Transverse colon (tissue), 3 donors: ENCODE measurements at regions not wholly inside any gene's neighbourhood (a gene's known extent, or its start where the extent isn't known, plus 50 kb on each side); places are given as distances from the start of the nearest gene placed in this dataset.

Experiments
- POLR2A ChIP-seq: fragments of 450-650 bp; IDR thresholded peaks from one replicate; pipeline ENCODE4 v1.6.1; 2016; ENCODE audit warnings: antibody characterized with exemption, mild to moderate bottlenecking, moderate library complexity
- TF ChIP-seq, protein P1 (sequence below), 5 experiments: fragments of 200-600 bp in 3 of 5; fragments of 450-650 bp in 2 of 5; sonication (generic) in 3 of 5; IDR thresholded peaks; 1 replicate in 2 of 5; 2 replicates in 3 of 5; pipeline ENCODE4 v1.5.1; 2016 to 2017; ENCODE audit warnings: antibody characterized with exemption in 5 of 5, inconsistent platforms in 3 of 5, mild to moderate bottlenecking in 2 of 5, moderate library complexity in 1 of 5

DNA sequence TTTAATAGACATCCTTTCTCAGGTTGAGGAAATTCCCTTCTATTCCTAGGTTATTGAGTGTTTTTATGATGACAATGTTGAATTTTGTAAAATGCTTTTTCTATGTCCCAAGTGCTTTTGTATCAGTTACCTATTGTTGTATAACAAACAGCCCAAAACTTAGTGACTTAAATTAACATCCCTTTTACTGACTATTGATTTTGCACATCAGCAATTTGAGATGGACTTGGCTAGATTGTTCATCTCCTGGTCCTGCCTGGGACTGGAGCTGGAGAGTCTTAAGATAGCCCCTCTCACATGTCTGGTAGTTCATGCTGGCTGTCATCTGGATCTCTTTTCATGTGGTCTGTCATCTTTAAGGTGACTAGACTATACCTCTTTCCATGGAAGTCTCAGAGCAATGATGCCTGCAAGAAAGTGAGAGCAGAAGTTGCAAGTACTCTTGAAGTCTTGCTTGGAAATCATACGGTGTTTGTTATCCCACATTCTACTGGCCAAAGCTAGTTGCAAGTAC lies 132.6 kb downstream of the RPAP3 start:
- TF ChIP-seq, protein P1, sequence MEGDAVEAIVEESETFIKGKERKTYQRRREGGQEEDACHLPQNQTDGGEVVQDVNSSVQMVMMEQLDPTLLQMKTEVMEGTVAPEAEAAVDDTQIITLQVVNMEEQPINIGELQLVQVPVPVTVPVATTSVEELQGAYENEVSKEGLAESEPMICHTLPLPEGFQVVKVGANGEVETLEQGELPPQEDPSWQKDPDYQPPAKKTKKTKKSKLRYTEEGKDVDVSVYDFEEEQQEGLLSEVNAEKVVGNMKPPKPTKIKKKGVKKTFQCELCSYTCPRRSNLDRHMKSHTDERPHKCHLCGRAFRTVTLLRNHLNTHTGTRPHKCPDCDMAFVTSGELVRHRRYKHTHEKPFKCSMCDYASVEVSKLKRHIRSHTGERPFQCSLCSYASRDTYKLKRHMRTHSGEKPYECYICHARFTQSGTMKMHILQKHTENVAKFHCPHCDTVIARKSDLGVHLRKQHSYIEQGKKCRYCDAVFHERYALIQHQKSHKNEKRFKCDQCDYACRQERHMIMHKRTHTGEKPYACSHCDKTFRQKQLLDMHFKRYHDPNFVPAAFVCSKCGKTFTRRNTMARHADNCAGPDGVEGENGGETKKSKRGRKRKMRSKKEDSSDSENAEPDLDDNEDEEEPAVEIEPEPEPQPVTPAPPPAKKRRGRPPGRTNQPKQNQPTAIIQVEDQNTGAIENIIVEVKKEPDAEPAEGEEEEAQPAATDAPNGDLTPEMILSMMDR (IDR thresholded peaks at IDR 0.05) = no peak
- TF ChIP-seq POLR2A = no peak
